Limb (tissue), 2 donors: ENCODE measurements at regions not wholly inside any gene's neighbourhood (a gene's known extent, or its start where the extent isn't known, plus 50 kb on each side); places are given as distances from the start of the nearest gene placed in this dataset.

Experiments used
- DNase-seq, 2 donors: peaks; one replicate each; pipeline ENCODE4 v3.0.0-alpha.2; 2016; ENCODE audit errors: extremely low spot score in 2 of 2

DNA sequence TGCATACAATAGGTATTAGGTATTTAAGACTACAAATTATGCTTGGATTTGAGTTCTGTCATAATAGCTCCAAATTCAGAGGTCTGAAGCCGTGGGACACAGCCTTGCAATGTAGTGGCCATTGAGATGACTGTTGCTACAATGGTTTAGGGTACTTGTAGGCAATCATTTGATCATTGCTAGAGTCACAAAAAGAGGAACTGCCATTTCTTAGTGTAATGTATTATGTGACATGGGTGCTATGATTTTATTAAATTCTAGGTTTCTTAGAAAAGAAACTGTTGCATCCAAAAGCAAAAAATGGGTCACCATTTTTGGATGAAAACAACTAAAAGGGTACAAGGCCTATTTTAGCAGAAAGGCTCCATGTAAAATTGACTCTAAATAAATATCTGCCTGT lies 129.9 kb upstream of the ZNF644 start:
- no peak for DNase-seq

DNA sequence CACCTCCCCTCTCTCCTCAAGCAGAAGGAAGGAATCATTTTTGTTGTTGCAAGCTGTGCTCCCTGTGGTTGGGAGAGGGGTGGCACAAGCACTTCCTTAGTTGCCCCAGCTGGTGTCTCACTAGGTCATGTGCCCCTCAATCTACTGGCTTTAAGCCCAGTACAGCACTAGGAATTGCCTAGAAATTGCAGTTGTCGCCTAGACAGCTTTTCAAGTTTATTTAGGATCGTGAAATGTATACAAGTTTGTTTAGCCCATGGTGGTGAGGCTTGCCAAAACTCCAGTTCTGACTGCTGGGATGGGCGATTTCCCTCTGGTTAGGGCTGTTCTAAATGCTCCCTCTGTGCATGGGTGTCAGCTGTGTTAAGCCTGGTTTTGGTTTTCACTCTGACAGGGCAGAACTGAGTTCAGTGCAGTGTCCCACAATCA lies 126.8 kb upstream of the ZNF644 start:
- no peak for DNase-seq

DNA sequence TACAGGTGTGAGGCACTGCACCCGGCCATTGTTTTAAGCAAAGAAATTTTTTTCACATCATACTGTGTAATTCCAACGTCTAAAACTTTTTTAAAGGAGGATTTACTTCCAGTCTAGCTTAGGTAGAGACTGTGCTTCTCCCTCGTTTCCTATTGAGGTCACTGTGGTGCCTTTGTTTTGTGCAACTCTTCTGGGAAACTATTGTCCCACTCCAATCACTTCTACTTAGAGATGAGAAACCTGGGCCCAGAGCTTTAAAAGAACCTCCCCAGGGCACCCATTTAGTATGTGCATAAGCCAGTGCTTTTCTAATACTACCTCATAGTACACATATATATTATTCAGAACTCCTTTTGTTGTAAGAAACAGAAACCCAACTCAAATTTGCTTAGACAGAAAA lies 120.0 kb upstream of the ZNF644 start:
- no peak for DNase-seq

DNA sequence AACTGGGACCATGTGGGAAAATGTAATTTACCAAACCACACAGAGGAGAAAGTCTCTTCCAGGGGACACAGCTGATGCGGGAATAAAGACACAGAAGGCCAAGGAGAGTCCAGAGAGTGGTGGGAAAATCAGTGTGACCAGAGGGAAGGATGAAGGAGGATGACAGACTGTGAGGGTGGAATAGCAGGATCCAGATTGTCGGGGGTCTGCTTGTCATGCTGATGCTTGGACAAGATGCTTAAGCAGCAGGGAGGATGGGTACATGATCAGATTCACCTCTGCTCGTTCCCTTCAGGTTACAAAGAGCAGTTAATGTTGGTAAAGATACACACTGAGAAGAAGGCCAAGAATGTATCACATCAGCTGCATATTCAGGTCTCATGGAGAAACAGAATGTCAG lies 117.1 kb upstream of the ZNF644 start:
- no peak for DNase-seq

DNA sequence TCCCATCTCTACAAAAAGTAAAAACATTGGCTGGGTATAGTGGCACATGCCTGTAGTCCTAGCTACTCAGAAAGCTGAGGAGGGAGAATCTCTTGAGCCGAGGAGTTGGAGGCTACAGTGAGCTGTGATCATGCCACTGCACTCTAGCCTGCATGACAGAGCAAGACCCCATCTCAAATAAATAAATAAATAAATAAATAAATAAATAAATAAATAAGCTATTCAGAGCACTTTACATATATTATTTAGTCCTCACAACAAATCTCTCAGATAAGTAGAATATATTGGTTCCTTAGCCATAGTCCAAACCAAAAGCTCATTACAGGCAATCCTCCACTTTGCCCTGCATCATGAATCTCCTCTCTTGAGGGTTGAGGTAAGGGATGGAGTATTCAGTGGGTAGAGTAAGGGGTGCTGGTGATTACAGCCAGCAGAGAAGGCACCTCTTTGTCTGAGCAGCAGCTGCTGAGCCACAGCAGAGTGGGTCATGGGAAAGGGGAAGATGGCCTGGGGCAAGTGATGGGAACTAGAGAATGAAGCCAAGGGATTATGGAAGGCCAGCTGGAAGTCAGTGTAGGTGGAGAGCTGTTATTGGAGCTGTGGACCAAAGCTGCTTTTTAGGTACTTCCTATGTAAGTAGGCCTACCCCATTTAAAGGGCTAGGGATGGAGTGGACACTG lies 115.5 kb upstream of the ZNF644 start:
- DNase-seq = no peak

DNA sequence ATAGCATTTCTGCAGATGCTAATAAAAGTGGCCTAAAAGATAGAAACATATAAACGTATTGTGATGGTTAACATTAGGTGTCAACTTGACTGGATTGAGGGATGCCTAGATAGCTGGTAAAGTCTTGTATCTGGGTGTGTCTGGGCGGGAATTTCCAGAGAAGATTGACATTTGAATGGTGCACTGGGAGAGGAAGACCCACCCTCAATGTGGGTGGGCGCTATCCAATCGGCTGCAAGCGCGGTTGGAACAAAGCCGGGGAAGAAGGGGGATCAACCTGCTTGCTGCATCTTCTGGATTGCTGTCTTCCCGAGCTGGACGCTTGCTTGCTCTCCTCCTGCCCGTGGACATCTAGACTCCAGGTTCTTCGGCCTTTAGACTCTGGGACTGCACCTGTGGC lies 114.0 kb upstream of the ZNF644 start:
- DNase-seq = no peak

DNA sequence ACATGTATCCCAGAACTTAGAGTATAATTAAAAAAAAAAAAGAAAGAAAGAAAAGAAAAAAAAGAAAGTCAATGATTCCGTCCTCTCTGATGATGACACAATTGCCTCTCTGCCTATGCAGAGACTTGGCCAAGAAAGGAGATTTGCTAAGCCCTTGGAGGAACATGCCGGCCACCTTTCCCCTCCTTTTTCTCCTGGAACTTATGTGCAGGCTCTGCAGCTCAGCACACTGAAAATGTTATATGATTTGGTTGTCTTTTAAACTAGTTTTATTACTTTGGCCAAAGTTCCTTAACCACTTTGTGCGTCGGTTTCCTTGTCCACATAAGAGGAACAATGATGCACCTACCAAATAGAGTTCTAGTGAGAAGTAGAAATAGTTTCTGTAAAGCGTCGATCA lies 111.4 kb upstream of the ZNF644 start:
- no peak for DNase-seq

DNA sequence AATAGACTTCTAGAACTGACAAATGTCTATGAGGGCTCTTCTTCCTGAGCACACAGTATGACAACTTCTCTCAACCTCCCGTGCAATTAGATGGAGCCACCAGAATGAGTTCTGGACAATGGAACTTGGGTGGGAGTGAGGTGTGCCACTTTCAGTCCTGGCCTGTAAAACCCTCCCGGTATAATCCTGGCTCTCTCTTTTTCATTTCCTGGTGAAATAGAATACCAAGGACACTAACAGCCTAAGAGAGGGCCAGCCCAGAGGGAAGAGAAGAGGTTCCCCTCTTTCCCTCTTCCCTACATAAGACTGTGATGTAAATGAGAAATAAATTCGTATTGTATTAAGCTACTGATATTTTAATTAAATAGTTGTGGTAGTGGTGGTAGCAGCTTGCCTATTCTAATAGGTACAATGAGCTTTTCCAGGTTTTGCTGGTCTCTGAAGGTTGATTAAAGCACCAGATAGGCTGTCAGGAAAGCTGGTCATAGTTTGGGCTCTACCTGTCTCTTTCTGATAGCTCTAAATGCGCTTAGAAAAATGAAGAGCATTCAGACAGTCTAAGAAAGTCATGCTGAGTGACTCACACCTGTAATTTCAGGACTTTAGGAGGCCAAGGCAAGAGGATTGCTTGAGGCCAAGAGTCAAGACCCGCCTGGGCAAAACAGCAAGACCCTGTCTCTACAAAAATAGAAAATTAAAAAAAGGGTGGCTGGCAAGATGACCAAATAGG lies 108.6 kb upstream of the ZNF644 start:
- DNase-seq = no peak

DNA sequence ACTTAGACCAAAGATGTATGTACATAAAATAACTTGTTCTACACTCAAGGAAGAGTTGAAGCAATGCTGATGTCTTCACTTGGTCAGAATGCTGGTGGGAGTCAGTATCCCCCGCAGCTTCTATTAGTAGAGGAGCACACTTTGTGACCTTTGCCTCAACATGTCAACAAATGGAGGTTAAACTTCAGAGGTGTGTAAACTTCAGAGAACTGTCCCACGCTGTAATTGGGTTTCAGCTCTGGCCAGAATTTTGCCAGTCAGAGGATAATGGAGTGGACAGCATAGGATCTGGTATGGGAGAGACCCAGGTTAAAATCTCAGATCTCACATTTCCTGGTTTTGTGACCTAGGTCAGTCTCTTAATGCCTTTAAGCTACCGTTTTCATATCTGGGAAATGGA lies 107.6 kb upstream of the ZNF644 start:
- no peak for DNase-seq

DNA sequence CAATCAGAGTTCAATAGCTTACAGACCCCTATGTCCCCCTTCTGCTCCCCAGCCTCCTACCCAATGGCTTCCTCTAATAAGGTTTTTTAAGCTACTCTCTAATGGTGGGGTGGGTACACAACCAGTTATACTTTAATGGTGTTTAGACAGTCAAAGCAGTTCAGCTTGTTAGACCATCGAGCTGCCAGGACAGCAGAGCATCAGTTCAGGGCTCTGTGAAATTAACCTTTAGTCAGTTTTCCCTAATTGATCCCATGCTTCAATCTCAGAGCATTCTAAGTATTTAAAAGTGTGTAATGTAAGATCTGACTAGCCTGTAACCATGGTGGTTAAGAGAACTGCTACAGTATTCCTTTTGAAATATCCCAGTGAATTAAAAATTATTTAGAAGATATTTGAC lies 107.2 kb upstream of the ZNF644 start:
- no peak for DNase-seq

DNA sequence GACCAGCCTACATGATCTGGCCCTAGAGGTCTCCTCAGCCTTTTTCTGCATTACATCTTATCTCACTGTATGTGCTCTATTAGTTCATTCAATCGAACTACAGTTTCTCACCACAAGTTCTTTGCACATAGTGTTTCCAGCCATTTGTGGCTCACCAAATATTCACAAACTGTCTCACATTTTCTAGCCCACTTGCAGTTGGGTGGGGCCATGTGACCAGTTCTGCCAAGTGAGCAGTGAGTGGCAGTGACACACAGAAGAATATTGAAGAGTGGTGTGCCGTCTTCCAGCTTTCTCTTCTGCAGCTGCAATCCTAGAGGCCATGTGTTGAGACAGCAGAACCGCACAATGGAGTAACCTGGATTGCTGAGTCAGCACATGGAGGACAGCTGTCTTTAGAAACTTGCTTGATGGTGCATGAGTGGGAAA lies 103.2 kb upstream of the ZNF644 start:
- peak in 1 of 2 donors; percentile 67 for DNase-seq

DNA sequence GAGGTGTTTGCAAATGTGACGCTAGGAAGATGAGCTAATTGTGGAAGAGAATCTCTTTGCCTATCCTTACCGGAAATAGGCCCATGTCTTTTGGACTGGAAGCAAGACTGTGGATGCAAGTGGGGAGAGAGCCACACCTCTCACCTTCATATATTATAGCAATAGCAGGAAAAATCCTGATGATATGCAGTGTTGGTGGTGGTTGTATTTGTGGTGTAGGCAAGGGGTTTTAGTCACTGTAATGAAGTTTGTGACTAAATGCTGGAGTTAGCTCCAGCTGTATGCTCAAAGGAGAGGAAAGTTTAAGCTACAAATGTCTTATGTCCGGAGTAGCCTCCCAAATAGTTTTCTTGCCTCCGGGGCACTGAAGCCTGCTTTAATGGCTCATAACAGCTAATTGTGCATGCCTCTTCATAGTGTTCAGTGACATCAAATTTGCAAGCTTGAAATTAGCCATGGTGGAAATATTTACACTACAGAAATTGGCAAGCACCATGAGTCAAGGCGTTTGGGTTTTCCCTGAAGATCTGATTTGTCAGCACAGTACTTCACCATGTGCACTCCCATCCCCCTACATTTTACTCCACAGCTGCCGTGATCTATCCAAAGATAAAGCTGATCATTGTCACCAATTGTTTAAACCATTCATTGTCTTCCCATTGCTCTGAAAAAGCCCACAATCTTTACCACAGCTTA lies 102.6 kb upstream of the ZNF644 start:
- DNase-seq = no peak

DNA sequence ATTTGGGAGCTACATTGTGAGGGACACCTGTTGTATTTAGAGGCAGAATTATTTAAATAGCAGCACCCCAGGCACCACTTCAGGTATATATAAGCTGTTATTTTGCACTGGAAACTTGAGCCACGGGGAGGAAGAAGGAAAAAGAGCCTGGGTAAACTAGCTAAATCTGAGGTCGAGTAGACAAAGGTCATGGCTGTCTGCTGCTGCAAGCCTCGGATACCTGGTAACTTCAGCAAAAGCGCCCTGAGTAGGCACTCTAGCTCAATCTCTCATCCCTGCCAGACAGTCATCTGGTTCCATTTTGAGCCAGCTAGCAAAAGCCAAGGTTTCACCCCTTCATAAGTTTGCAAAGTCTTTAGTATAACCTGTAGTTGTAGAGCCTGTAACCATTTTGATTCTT lies 101.9 kb upstream of the ZNF644 start:
- DNase-seq = no peak

DNA sequence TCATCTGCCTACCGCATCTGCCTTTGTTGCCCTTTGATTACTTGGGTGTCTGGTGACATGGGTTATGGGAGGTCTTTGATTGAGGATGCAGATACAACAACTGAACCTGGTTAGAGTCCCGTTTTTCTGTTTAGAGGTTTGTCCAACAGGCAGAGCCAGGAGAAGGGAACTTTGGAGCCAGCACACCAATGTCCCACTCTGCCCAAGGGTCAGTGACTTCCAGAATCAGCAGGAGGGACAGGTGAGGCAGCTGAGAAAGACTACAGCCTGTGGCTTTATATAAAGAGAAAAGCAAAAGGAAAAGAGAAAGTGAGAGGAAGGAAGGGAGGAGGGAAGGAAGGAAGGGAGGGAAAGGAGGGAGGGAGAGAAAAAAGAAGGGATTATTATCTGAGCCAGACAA lies 101.5 kb upstream of the ZNF644 start:
- DNase-seq = no peak

DNA sequence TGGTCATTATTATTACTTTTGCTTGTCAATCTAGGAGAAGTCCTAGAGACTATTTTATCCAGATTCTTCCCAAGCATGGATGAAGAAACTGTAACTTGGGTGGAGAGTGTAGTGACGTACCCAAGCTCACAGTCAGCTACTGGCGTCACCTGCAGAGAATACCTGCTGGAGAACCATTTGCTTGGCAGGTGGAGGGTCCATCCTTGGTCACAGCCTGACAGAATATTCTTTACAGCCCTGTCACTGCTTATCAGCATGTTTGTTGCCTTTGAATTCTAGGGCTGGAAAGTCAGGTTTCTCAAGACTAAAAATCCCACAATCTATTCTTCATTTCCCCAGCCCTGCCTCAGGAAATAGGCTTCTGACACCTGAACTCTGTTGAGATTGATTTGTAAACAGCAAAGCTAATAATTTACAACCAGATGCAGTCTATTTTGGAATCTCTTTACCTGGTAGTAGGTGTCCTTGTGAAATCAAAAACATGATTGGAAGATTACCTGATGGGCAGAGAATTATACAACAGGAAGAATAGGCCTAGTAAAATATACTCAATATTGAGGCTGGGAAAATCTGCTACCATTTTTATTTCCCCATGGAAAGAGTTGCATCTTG lies 100.4 kb upstream of the ZNF644 start:
- DNase-seq = no peak

DNA sequence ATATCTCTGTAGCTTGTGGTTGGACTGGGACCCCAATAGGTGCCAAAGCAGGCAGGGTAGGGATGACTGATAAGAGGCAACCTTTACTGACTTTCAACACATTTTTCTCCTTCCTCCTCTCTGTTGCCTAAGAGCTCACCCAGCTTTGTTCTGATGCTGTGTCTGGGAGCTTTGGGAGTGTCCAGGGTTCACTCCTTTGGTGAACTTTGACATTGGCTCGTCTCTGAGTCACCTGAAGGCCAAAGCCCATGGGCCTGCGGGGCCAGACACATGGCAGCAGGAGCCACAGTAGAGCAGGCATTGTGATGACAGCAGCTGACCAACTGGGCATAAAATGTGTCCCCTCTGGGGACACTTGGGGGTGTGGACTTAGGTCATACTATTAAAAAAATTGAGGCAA lies 99.5 kb upstream of the ZNF644 start:
- DNase-seq = no peak

DNA sequence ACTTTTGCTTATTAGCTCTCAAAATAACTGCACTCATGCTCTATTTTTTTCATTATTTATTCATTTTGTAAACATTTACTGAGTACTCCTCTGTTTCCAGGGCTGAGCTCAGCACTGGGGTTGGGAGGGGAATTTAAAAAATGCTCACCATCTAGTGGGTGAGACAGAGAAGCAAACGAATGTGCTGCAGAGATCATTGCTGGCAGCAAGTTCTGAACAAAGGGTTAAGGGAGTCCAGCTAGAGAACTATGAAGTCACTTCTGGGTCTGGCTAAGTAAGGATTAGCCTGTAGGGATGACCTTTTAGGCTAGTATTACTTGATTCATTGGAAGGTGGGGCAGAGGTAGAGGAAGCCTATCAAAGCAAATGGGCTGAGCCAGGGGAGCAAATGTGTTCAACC lies 99.1 kb upstream of the ZNF644 start:
- no peak for DNase-seq

DNA sequence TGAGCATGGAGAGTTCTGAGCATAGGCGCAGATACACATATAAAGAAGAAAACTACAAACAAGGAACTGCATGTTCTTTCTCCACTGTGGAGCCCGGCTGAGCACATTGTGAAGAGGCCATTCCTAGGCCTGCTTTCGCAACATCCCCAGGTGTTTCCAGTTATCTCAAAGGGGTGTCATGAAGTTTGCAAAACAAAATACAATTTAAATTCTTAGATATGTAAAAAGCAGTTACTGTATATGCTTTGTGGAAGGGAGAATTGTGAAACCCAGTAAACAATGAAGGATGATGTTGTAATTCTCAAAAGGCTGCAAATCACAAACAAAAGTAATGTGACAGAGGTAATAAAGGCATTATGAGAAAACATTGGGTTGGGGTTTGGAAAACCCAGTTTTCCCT lies 98.6 kb upstream of the ZNF644 start:
- DNase-seq = no peak

DNA sequence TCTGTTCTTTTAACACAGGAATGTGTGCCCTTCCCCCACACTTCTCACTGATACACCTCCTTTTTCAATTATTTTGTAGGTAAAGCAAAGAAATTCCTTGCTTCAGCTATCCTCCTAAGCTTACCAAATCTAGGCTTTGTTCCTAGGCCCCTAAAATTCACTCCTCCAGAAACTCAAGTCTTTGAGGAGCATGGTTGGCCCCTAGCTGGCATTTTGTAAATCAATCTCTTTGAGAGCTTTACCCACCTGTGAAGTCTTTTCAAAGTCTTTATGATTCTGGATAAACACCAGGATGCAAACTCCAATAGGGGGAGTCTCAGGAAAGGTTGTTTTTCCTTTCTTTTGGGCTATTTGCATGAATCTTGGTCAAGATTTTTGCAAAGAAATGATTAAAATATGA lies 82.9 kb upstream of the ZNF644 start:
- no peak for DNase-seq

DNA sequence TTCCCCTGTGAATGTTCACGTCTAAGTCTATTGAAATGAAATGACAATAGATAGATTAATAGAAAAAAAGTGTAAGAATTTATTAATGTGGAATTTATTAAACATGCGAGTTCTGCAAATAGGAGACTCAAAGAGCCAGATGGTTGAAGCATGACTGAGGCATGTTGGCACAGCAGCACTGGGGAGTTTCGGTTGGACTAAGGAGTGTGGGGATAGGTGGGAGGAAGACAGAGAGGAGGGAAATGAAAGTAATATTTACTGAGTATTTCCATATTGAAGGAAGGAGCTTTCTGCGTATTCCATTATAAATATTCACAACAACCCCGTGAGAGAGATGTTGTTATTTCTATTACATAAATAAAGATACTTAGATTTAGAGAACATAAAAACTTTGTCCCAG lies 79.5 kb upstream of the ZNF644 start:
- no peak for DNase-seq

DNA sequence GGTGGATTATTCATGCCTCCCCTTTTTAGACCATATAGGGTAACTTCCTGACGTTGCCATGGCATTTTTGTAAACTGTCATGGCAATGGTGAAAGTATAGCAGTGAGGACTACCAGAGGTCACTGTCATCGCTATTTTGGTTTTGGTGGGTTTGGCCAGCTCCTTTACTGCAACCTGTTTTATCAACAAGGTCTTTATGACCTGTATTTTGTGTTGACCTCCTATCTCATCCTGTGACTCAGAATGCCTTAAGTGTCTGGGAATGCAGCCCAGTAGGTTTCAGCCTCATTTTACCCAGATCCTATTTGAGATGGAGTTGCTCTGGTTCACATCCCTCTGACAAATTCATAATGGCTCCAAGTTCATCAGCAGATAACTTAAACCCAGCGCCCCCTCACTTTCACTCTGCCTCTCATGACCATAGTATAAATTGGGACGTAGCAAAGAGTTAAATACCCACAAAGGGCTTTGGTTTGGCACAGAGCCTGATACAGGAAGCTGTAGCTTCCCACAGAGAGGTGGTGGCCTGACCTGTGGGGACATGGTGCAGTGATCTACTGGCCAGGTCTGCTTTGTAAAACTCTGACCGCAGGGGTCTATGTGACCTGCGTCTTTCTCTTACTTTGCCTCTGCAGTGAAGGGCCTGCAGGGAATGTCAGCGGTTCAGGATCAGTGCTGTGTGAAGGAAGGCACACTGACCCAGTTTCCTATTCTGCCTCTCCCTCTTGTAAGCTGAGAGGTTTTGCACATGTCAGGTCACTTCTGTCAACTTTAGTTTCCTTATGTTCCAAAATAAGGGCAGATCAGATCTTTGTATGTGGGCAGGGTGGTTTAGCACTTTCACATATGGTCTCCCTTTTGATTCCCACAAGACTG lies 78.1 kb upstream of the ZNF644 start:
- no peak for DNase-seq
